ENCODE measurements at regions not wholly inside any gene's neighbourhood (a gene's known extent, or its start where the extent isn't known, plus 50 kb on each side); places are given as distances from the start of the nearest gene placed in this dataset.

GRCh38 chr10:57815949-57816348, 451.7 kb downstream of the IPMK start:
- no peak overlapping the region for H3K4me3 Mint-ChIP-seq
- DNase-seq = no peak
- no peak for ATAC-seq (ENCODE audit: poor library complexity)
- Histone ChIP-seq H3K4me1 (ENCODE audit: insufficient read depth, low read length) (no peaks in the 10 kb centered on the region), H3K27me3 (ENCODE audit: control insufficient read depth in 1 of 2, insufficient read depth in 2 of 2, low read length in 2 of 2) (no peaks in the 10 kb centered on the region), H3K4me3 (ENCODE audit: low read length) (no peak overlapping the region), H3K9me3 (ENCODE audit: control insufficient read depth in 1 of 2, insufficient read depth in 1 of 2, low read length in 2 of 2) (peaks cover 0 to 11% of the 10 kb centered on the region in 2 experiments), H3K36me3 (ENCODE audit: insufficient read depth, low read length) (no peaks in the 10 kb centered on the region), H3K27ac (ENCODE audit: low read depth in 1 of 2, low read length in 2 of 2) (no peak overlapping the region)
- H3K36me3 Mint-ChIP-seq (ENCODE audit: low read depth) = no peaks in the 10 kb centered on the region
- POLR2A ChIA-PET = no interaction called here
- no peaks in the 10 kb centered on the region for H3K9me3 Mint-ChIP-seq
- no peak overlapping the region for H3K27ac Mint-ChIP-seq
- H3K4me1 Mint-ChIP-seq (ENCODE audit: low read depth) = no peaks in the 10 kb centered on the region
- intact Hi-C loops (cut with DNase I, micrococcal nuclease) = no loop called here
- TF ChIP-seq CTCF (IDR thresholded peaks at IDR 0.05) = no peak
- H3K27me3 Mint-ChIP-seq = no peaks in the 10 kb centered on the region
- CTCF ChIA-PET = no interaction called here

- Mint-ChIP-seq H3K27ac (no peak overlapping the region), H3K36me3 (ENCODE audit: low read depth) (no peaks in the 10 kb centered on the region), H3K4me1 (ENCODE audit: low read depth) (no peaks in the 10 kb centered on the region), H3K4me3 (no peak overlapping the region), H3K27me3 (no peaks in the 10 kb centered on the region), H3K9me3 (no peaks in the 10 kb centered on the region)
- DNase-seq = no peak
- ATAC-seq (ENCODE audit: poor library complexity) = no peak
- CTCF ChIA-PET = no interaction called here
- no peaks in the 10 kb centered on the region for H3K9me3 ChIP-seq (ENCODE audit: control insufficient read depth in 1 of 2, insufficient read depth in 1 of 2, low read length in 2 of 2)
- no peaks in the 10 kb centered on the region for H3K36me3 ChIP-seq (ENCODE audit: insufficient read depth, low read length)
- no peak for TF ChIP-seq CTCF (IDR thresholded peaks at IDR 0.05)
- POLR2A ChIA-PET = no interaction called here
- intact Hi-C loops (cut with DNase I, micrococcal nuclease) = no loop called here
- no peak overlapping the region for H3K27ac ChIP-seq (ENCODE audit: low read depth in 1 of 2, low read length in 2 of 2)
- H3K27me3 ChIP-seq (ENCODE audit: control insufficient read depth in 1 of 2, insufficient read depth in 2 of 2, low read length in 2 of 2) = no peaks in the 10 kb centered on the region
- no peaks in the 10 kb centered on the region for H3K4me1 ChIP-seq (ENCODE audit: insufficient read depth, low read length)
- H3K4me3 ChIP-seq (ENCODE audit: low read length) = no peak overlapping the region
Observed at GRCh38 chr10:57809961-57810360, 457.7 kb downstream of the IPMK start.

- CTCF ChIA-PET = no interaction called here
- H3K27ac Mint-ChIP-seq = no peak overlapping the region
- no peaks in the 10 kb centered on the region for H3K4me1 Mint-ChIP-seq (ENCODE audit: low read depth)
- DNase-seq = no peak
- Histone ChIP-seq H3K9me3 (ENCODE audit: control insufficient read depth in 1 of 2, insufficient read depth in 1 of 2, low read length in 2 of 2) (no peaks in the 10 kb centered on the region), H3K4me3 (ENCODE audit: low read length) (no peak overlapping the region), H3K36me3 (ENCODE audit: insufficient read depth, low read length) (no peaks in the 10 kb centered on the region), H3K4me1 (ENCODE audit: insufficient read depth, low read length) (no peaks in the 10 kb centered on the region), H3K27me3 (ENCODE audit: control insufficient read depth in 1 of 2, insufficient read depth in 2 of 2, low read length in 2 of 2) (no peaks in the 10 kb centered on the region), H3K27ac (ENCODE audit: low read depth in 1 of 2, low read length in 2 of 2) (no peak overlapping the region)
- no peak for ATAC-seq (ENCODE audit: poor library complexity)
- no peaks in the 10 kb centered on the region for H3K9me3 Mint-ChIP-seq
- no peak for TF ChIP-seq CTCF (IDR thresholded peaks at IDR 0.05)
- intact Hi-C loops (cut with DNase I, micrococcal nuclease) = no loop called here
- no peak overlapping the region for H3K4me3 Mint-ChIP-seq
- H3K27me3 Mint-ChIP-seq = no peaks in the 10 kb centered on the region
- no peaks in the 10 kb centered on the region for H3K36me3 Mint-ChIP-seq (ENCODE audit: low read depth)
- POLR2A ChIA-PET = interaction anchor here (1.1 kb wide), 1 partner anchor 15 kb away, joined by 3 read pairs; no protein-coding TSS in a partner anchor
Observed at GRCh38 chr10:57807906-57808305, 459.8 kb downstream of the IPMK start.

All from CD4-positive, alpha-beta T cell (primary cell).